Esophagus squamous epithelium (tissue), 4 donors: ENCODE measurements at regions not wholly inside any gene's neighbourhood (a gene's known extent, or its start where the extent isn't known, plus 50 kb on each side); places are given as distances from the start of the nearest gene placed in this dataset.

Experiments used
- CTCF ChIP-seq, 6 experiments: fragments of 450-650 bp in 4 of 6; fragments of 200-600 bp in 2 of 6; sonication (generic) in 2 of 6; IDR thresholded peaks; one replicate each; pipeline ENCODE4 v1.5.1; 2016 to 2019; ENCODE audit warnings: antibody characterized with exemption in 6 of 6, mild to moderate bottlenecking in 4 of 6, moderate library complexity in 4 of 6
- POLR2A ChIP-seq, 4 donors: fragments of 450-650 bp; IDR thresholded peaks; one replicate each; pipeline ENCODE4 v1.6.1; 2017; ENCODE audit warnings: antibody characterized with exemption in 4 of 4, mild to moderate bottlenecking in 4 of 4, moderate library complexity in 3 of 4

GRCh38 chr7:124323597-124323996 is 290.7 kb upstream of the TMEM229A start:
- no peak for TF ChIP-seq CTCF (IDR thresholded peaks at IDR 0.05)
- no peak for TF ChIP-seq POLR2A (IDR thresholded peaks at IDR 0.05)
